ENCODE measurements at regions not wholly inside any gene's neighbourhood (a gene's known extent, or its start where the extent isn't known, plus 50 kb on each side); places are given as distances from the start of the nearest gene placed in this dataset.
"Not testable (repeated sequence)": the region's sequence is repeated elsewhere in the genome, so short reads cannot be mapped to it uniquely, and the experiment has no call there.

DNA sequence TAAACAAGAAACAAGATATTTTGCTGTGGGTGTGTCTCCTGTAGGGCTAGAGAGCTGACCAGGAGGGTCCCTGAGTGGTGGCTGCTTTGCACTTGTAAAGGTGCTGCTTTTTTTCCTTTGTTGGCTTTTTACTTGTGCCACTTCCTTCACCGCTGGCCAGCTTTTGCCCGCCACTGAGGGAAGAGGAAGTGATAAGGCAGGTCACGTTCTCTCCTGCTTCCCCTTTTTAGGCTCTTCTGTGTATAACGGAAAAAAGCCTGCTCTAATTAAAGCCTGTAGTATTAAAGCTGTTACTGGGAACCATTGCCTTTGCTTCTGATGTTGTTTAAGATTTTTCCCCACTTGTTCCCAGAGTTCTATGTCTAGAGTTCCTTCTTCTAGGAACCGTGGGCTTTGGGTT lies 134.1 kb downstream of the RBMY1D start:
- TF ChIP-seq, protein P1, sequence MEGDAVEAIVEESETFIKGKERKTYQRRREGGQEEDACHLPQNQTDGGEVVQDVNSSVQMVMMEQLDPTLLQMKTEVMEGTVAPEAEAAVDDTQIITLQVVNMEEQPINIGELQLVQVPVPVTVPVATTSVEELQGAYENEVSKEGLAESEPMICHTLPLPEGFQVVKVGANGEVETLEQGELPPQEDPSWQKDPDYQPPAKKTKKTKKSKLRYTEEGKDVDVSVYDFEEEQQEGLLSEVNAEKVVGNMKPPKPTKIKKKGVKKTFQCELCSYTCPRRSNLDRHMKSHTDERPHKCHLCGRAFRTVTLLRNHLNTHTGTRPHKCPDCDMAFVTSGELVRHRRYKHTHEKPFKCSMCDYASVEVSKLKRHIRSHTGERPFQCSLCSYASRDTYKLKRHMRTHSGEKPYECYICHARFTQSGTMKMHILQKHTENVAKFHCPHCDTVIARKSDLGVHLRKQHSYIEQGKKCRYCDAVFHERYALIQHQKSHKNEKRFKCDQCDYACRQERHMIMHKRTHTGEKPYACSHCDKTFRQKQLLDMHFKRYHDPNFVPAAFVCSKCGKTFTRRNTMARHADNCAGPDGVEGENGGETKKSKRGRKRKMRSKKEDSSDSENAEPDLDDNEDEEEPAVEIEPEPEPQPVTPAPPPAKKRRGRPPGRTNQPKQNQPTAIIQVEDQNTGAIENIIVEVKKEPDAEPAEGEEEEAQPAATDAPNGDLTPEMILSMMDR (conservative IDR thresholded peaks at IDR 0.05; ENCODE audit: low read depth in 2 of 2) = not testable (repeated sequence)
- not testable (repeated sequence) for TF ChIP-seq EZH2 (IDR thresholded peaks at IDR 0.05; ENCODE audit: low read depth, unreplicated experiment); POLR2AphosphoS5 (IDR thresholded peaks at IDR 0.05; ENCODE audit: low read depth); CREB1 (CRISPR knock-in tag; IDR thresholded peaks at IDR 0.05; ENCODE audit: low read depth); EZH2phosphoT487 (IDR thresholded peaks at IDR 0.05; ENCODE audit: unreplicated experiment); NANOG (IDR thresholded peaks at IDR 0.05; ENCODE audit: borderline replicate concordance); STAT1 (IDR thresholded peaks at IDR 0.05; ENCODE audit: unreplicated experiment); ETS1 (IDR thresholded peaks at IDR 0.05); JUNB (IDR thresholded peaks at IDR 0.05; ENCODE audit: unreplicated experiment)
- TF ChIP-seq, protein P2, sequence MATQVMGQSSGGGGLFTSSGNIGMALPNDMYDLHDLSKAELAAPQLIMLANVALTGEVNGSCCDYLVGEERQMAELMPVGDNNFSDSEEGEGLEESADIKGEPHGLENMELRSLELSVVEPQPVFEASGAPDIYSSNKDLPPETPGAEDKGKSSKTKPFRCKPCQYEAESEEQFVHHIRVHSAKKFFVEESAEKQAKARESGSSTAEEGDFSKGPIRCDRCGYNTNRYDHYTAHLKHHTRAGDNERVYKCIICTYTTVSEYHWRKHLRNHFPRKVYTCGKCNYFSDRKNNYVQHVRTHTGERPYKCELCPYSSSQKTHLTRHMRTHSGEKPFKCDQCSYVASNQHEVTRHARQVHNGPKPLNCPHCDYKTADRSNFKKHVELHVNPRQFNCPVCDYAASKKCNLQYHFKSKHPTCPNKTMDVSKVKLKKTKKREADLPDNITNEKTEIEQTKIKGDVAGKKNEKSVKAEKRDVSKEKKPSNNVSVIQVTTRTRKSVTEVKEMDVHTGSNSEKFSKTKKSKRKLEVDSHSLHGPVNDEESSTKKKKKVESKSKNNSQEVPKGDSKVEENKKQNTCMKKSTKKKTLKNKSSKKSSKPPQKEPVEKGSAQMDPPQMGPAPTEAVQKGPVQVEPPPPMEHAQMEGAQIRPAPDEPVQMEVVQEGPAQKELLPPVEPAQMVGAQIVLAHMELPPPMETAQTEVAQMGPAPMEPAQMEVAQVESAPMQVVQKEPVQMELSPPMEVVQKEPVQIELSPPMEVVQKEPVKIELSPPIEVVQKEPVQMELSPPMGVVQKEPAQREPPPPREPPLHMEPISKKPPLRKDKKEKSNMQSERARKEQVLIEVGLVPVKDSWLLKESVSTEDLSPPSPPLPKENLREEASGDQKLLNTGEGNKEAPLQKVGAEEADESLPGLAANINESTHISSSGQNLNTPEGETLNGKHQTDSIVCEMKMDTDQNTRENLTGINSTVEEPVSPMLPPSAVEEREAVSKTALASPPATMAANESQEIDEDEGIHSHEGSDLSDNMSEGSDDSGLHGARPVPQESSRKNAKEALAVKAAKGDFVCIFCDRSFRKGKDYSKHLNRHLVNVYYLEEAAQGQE (IDR thresholded peaks at IDR 0.05; ENCODE audit: unreplicated experiment) = not testable (repeated sequence)
